ENCODE measurements at regions not wholly inside any gene's neighbourhood (a gene's known extent, or its start where the extent isn't known, plus 50 kb on each side); places are given as distances from the start of the nearest gene placed in this dataset.

DNA sequence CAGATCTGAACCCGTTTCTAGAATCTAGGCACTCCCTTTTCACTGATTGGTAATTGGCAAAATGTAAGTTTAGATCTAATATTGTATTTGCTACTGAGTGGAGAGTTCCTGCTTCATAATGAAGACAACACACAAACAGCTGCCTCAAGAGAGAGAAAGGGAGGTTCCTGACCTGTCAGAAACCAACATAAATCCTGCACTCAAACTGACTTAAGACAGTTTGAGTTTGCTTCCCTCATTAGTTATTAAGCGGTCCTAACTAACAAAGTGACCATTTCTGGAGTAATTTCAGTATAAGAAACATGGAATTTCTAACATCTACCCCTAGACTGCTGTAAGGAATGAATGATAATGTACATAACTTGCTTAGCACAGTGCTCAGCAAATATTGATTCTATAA is 191.2 kb downstream of the METTL4 start:
- DNase-seq (ENCODE audit: low read depth in 2 of 2), result no peak

DNA sequence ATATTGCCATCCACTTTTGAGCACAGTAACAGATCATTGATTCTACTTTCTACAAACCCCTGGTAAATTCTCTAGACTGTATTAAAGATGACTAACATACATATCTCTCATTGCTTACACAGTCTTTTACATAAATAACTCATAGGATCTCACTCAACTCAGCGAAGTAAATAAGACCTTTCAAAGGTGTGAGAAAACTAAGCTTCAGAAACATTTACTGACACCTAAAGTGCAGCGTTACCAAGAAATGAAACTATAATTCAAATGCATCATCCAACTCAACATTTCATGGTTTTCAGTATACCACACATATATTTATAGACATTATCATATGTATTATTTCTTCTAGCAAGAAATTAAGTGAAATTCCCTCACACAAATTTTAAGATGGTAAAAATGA is 189.8 kb downstream of the METTL4 start:
- DNase-seq (ENCODE audit: low read depth in 2 of 2), result no peak

DNA sequence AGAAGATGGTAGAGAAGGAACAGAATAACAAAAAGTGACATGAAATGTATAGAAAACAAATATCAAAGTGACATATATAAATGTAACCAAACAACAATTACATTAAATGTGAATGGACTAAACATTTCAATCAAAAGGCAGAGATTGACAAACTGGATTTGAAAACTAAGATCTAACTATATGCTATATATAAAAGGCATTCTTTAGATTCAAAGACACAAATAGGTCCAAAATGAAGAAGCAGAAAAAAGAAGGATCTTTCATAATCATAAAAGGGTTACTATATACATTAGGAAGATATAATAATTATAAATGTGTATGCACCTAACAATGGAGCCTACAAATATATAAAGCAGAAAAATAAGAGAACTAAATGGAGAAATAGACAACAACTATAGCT is 183.7 kb downstream of the METTL4 start:
- no peak for DNase-seq (ENCODE audit: low read depth in 2 of 2)

DNA sequence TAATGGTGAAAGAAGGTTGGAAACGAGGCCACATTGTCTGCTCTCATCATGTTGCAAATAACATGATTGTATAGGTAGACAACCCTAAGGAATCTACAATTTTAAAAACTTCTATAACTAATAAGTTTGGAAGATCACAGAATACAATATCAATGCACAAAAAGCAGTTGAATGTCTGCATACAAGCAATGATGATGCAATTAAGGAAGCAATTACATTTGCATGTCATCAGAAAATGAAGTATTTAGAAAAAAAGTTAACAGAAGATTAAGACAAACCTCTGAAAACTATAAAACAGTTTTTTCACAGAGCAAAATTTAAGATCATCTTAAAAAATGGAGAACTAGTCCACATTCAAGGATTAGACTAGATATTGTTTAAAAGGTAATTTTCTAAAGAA is 181.1 kb downstream of the METTL4 start:
- no peak for DNase-seq (ENCODE audit: low read depth in 2 of 2)

DNA sequence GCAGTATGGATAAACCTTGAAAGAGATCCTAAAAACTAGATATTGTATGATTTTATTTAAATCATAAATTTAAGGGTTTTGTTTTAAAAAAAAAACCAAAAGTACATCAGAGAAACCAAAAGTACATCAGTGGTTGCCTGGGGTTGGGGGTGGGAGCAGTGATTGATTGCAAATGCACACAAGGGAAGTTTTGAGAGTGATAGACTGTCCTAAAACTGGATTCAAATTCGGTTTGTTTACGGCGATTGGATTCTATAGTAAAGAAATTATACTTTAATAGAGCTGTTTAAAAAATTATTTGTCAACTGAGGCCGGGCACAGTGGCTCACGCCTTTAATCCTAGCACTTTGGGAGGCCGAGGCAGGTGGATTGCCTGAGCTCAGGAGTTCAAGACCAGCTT is 179.8 kb downstream of the METTL4 start:
- DNase-seq (ENCODE audit: low read depth in 2 of 2), result no peak

DNA sequence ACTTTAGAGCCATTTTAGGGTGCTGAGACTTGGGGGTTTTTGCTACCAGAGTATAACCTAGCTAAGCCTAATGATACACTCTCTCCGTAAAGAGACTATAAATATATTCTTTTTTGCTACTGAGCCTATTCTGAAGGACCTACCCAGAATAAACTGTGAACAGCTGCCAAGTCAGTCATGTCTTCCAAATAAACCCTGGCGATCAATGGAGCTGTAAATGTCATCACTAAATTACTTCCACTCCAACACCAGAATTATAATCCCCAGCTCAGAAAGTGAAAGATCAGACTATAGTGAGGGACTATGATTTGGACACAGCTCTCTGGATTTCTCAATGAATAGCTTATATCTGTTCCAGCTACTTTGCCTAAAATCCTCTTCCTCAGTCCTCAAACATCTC is 178.9 kb downstream of the METTL4 start:
- DNase-seq (ENCODE audit: low read depth in 2 of 2), result no peak

DNA sequence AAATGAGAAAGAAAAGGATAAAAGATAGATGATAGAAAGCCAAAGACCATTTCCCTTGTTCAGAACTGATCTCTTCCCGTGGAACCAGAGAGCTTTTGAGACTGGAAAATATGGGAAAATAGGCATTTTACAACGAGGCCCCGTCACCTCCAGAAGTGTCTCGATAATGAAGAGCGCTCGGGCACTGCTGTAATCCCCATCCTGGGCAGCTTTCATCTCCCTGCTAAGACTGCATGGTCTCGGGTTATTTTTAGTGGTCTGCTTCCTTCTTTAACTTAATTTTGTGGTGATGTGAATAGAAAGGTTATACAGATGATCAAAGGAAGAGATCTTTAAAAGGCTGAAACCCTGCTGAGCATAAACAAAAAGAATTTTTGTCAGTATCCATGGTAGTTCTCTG is 176.6 kb downstream of the METTL4 start:
- DNase-seq (ENCODE audit: low read depth in 2 of 2), result no peak

DNA sequence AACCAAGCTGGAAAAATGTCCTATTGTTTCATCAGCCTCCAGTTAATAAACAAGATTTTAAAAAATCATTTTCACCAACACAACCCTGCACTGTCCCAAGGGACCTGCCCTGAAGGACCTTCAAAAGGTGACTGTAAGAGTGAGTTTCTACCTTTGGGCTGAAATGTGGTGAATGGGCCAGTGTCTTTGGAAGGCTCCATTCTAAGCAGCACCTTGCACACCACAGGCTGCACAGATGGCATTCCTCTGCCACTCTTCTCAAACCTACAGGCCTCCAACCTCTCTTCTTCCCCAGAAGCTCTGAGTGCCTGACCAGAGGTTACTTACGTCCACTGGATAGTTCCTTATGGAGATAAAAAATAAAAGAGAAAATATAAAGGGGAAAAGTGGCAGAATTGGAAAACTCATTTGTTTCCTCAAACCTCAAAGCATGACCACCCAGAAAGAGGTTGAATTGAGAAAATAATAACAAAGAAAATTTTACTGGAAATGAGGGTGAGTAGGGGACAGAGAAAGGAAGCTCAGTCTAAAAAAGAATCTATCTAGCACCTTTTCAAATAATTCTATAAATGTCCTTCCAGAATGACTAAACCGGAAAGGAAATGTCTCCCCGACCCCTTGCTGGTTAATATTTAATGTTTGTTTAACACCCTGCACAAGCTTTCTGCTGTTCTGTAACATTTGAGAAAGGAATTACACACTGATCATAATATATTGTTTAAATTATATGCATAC is 175.7 kb downstream of the METTL4 start:
- DNase-seq (ENCODE audit: low read depth in 2 of 2), result no peak

DNA sequence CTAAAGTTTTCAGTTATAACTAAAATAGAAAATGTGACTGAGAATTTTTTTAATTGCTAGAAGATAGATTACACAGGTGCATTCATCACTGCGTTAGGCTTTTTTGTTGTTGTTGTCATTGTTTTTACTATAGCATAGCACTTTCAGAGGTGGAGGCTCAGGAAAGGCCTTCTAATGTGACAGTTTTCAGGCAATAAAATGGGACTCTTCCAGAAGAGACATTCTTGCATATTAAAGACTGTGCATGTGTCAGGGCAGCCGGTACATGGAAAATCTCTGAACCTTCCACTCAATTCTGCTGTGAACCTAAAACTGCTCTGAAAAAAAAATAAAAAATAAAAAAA is 175.2 kb downstream of the METTL4 start:
- no peak for DNase-seq (ENCODE audit: low read depth in 2 of 2)

DNA sequence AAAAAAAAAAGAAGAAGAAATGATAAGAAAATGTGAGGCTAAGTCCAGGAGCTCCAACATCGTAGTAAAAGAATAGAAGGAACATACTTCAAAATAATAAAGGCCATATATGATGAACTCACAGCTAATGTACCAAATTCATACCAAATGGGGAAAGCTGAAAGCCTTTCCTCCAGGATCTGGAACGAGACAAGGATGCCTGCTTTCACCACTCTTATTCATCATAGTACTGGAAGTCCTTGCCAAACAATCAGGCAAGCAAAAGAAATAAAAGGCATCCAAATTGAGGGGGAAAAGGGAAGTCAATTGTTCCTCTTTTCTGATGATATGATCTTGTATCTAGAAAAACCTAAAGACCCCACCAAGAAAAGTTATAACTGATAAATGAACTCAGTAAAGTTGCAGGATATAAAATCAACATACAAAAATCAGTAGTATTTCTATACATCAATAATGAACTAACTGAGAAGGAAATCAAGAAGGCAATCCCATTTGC is 170.6 kb downstream of the METTL4 start:
- DNase-seq (ENCODE audit: low read depth in 2 of 2), result no peak

DNA sequence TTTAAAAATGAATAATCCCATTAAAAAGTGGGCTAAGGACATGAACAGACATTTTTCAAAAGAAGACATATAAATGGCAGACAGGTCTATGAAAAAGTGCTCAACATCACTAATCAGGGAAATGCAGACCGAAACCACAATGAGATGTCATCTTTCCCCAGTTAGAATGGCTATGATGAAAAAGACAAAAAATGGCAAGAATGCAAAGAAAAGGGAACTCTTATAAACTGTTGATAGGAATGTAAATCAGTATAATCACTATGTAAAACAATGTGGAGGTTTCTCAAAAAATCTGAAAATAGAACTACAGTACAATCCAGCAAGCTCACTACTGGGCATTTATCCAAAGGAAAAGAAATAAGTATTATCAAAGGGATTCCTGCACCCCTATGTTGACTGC is 169.2 kb downstream of the METTL4 start:
- DNase-seq (ENCODE audit: low read depth in 2 of 2), result no peak

DNA sequence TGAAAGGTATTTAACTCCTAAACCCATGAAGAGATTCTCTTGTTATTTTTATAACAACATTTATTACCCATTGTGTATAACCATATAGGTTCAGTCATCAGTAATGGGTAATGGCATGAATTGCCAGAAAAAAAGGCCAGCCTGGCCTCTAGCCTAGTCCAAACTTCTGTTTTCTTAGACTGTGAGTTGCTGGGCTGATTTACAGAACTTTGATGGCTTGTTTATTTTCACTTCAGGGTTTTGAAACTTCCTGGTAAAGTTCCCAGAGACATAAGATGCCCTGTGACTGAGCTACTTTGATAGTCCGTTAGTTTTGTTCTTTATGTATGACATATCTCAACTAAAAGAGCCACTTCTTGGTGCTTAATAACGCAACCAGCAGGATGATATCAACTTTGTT is 164.8 kb downstream of the METTL4 start:
- DNase-seq (ENCODE audit: low read depth in 2 of 2), result no peak

DNA sequence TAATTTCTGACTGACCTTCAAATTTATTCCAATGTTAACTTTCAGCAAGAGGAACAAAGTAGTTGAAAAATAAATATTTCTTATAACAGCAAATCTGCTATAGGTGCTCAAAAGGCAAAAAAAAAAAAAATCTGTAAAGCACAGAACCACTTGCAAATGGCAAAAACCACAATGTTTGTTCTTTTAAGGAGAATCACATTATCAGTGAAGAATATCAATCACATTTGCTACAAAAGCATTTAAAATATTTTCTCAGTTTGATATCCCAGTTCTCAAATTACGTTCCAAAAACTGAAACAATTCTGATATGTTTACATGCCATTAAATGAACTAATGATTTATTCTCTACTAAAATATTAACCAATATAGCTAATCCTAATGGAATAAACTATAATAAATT is 163.3 kb downstream of the METTL4 start:
- no peak for DNase-seq (ENCODE audit: low read depth in 2 of 2)

DNA sequence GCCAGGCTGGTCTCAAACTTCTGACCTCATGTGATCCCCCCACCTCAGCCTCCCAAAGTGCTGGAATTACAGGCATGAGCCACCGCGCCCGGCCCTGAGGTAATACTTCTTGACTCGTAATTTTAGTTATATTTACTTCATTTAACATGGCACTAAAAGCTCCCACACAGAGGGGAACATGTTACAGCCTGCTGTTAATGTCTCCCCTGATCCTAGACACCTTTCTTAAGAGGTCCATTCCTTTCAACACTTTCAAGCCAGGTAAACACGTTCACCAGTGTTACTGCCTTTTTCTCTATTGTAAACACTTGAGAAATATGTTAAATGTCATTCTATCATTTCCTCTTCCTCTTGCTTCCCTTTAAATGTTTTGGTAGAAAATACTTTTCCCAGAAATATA is 161.4 kb downstream of the METTL4 start:
- no peak for DNase-seq (ENCODE audit: low read depth in 2 of 2)

DNA sequence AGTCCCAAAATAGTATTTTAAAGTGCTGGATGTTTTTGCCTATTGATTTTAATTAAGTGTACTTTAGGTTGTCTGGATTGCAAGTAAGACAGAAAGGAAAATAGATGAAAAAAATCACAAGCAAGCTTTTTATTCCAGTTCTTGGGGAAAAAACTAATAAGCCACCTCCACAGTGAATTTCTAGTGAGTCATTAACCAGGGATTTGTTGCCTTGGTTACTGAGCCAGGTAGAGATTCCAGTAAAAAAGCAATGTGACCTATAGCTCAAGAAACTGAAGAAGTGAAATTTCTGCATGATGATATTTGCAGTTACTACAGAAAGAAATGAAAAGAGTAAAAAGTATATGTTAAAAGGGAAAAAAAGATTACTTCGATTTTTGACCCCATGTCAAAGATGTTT is 160.6 kb downstream of the METTL4 start:
- DNase-seq (ENCODE audit: low read depth in 2 of 2), result no peak

DNA sequence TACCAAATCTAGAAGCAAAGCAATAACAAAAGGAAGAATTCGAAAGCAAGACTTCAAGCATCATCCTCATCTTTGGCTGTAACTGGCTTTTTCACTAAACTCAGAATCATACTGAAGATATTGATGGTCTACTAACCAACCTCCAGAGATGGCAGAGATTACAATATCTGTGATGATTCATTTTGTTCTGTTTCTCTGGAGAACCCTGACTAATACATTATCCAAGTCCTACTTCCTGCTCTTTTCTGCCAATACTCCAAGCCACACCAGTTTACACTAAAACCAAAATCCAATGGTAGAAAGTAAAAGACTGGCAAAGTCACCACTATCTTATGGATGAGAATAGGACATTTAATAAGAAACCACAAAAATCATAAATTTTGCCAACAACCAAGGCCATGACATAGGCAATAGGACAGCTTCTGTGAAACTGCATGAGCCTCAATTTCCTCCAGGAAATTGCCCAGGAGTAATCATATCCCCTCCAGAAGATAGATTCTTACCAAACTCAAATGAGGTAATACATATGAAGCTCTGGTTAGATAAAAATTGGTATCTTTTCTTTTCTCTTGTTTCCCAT is 159.8 kb downstream of the METTL4 start:
- DNase-seq (ENCODE audit: low read depth in 2 of 2), result no peak

DNA sequence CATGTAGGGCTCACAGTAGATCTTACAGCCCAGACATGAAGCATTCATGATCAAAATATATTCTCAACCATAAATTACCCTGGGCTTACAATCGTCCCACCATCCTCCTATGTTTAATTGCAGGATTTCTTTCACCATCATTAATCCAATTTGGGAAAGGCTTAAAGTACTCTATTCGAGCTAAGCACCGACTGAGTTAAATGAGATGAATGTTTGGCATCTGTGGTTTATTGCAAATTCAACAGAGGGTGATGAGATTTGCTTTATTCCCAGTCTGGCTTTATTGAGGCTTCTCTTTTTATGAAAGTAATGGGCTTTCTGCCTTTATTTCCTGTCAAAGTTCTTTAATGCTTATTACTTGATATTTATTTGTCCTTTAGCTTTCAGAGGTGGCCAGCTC is 159.0 kb downstream of the METTL4 start:
- no peak for DNase-seq (ENCODE audit: low read depth in 2 of 2)

DNA sequence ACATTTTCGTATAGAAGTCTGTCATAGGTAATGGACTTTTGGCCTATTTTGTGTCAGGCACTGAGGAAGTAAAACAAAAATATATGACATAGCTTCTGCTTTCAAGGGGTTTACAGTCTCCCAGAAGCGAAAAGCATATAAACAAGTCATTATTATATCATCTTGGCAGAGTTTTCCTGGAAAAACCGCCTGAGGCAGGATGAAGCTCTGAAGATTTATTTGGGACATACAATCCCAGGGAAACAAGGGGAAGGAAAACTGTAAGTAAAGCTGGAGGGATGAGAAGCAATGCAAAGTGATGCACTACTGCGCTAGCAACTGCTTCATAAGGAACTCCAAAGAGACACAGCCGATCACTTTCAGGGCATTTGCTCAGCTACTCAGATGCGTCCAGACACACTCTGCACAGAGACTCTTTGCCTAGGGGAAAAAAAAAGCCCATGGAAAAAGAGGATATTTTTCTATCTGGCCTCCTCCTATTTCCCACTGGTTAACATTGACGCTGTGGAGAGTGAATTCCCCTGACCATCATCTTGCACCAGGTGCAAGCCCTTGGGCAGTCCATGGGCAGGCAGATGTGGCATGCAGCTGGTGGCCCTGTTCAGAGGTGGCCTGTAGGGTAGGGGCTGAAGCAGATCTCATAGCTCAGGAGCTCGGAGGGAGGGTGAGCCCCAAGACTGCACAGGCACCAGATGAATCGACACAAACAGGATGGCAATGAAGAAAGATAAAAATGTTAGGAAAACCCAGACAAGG is 158.1 kb downstream of the METTL4 start:
- no peak for DNase-seq (ENCODE audit: low read depth in 2 of 2)

DNA sequence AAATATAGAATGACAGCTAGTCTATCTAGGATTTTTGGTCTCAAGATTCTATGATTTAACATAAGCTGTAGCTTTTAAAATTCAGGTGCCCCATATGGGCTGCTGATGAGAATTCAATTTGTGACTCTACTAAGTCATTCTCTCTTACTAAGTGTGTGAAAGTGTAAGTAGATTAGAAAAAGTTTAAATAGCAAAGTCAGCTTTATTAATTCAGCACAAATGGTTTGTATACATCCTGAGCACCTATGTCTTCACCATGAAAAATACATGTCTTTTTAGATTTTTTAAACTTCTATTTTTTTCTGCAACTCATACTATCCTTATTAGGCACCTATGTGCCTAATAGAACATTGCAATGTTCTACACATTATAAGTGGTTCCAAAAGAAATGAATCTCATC is 157.1 kb downstream of the METTL4 start:
- no peak for DNase-seq (ENCODE audit: low read depth in 2 of 2)

DNA sequence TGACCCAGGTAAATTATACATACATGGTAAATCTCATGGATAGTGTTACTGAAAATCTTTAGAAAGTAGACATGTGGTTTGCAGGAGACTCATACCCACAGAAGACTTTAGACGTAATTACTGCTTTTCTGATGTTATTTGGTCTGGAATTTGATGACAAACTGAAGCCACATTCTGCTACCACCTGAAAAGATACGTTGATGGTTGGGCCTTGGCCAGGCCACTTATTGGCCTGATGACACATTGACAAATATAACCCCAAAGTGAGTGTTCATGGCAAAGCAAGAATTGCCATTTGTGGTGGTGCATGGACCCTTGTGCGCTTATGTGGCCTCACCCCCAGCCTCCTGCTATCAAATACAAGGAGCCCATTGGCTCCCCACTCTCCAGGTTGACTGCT is 155.6 kb downstream of the METTL4 start:
- DNase-seq (ENCODE audit: low read depth in 2 of 2), result no peak

DNA sequence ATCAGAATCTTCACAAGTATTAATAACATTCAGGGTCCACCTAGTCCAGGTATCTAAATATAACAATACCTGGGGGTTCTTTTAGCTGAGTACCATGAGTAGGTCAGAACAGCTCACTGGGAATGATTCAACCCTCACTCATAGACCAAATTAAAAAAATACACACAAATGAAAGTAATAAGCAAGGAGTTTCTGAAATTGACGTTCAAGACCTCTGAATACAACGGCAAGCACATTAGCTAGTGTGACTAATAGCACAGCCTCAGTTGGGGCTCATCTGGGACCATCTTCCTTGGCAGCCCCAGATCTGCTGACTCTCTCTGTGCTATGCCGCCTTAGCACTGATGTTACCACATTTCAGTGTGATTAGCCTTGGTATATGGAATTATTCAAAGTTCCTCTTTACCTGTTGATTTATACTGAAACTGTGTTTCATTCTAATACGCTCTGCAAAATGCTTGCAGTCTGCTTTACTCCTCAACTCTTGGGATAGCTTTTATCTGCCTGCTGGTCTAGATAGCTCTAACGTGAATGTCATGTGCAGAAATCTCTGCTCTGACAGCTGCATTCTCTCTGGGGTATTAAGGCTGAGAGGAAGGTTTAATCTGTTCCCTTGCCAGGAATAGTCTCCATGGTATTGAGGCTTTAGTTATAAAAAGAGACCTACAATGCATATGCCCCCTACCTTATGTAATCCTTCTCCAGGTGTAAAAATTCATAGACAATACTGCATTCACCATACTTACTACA is 153.3 kb downstream of the METTL4 start:
- DNase-seq (ENCODE audit: low read depth in 2 of 2), result no peak

DNA sequence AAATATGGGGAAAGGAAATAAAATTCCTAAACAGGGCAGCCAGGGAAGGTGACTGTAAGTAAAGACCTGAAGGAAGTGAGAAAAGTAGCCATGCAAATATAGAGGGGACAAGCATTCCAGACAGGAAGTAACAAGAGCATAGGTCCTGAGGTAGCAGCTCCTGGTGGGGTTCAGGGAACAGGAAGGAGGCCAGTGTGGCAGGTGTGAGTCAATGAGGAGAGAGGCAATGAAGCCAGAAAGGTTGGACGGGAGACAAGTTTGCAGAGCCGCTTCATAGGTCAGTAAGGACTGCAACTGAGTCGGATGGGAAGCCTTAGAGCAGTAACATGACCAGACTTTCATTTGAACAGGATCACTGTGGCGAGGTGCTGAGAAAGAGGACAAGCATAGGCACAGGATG is 150.9 kb downstream of the METTL4 start:
- DNase-seq (ENCODE audit: low read depth in 2 of 2), result no peak

DNA sequence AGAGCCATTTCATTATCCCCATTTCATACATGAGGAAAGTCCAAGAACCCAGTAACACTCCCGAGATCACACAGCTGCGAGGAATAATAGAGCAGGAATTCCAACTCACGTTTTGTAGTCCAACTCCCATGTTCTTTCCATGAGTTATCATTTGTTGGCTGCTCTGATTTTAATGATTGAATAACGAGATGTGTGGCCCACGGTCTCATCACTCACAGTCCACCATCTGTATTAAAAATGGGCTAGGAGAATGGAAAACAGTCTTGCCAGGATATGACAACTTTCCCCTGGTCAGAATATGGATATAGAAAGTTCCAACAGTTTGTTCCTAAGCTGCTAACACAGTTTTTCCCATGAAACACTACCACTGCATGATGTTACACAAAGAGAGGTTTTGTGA is 147.5 kb downstream of the METTL4 start:
- DNase-seq (ENCODE audit: low read depth in 2 of 2), result no peak
